Loucy (cell line): ENCODE measurements at regions not wholly inside any gene's neighbourhood (a gene's known extent, or its start where the extent isn't known, plus 50 kb on each side); places are given as distances from the start of the nearest gene placed in this dataset.
A peak's percentile ranks its signal among the peaks of the same experiment; 100 is the strongest.

Experiments used
- H2AFZ ChIP-seq: fragments of 200-600 bp; sonication (generic); 2 replicates; pipeline ENCODE4 v1.6.0; 2016; ENCODE audit warnings: antibody characterized with exemption, mild to moderate bottlenecking, low read length, moderate library complexity
- H3F3A ChIP-seq: fragments of 200-600 bp; 2 replicates; pipeline ENCODE4 v1.6.0; 2016; ENCODE audit warnings: antibody characterized with exemption, low read depth, mild to moderate bottlenecking
- H3K27me3 ChIP-seq: fragments of 200-600 bp; sonication (generic); 2 replicates; pipeline ENCODE4 v1.6.1; 2014; ENCODE audit warnings: low read length, mild to moderate bottlenecking; ENCODE audit not compliant: insufficient read depth, poor library complexity, severe bottlenecking
- H3K36me3 ChIP-seq: fragments of 200-600 bp; sonication (generic); 2 replicates; pipeline ENCODE4 v1.6.1; 2016; ENCODE audit warnings: low read length; ENCODE audit not compliant: insufficient read depth
- H3K4me1 ChIP-seq: fragments of 200-600 bp; sonication (generic); 2 replicates; pipeline ENCODE4 v1.5.1; 2014; ENCODE audit warnings: low read length, mild to moderate bottlenecking; ENCODE audit not compliant: insufficient read depth, poor library complexity, severe bottlenecking
- H3K4me2 ChIP-seq: fragments of 200-600 bp; sonication (generic); 2 replicates; pipeline ENCODE4 v1.6.0; 2014; ENCODE audit warnings: antibody characterized with exemption, low read length, low read depth, mild to moderate bottlenecking; ENCODE audit not compliant: poor library complexity, severe bottlenecking
- H3K4me3 ChIP-seq: fragments of 200-600 bp; sonication (generic); 2 replicates; pipeline ENCODE4 v1.5.1; 2014; ENCODE audit warnings: low read length, mild to moderate bottlenecking, mixed read lengths; ENCODE audit not compliant: poor library complexity, severe bottlenecking
- H3K79me2 ChIP-seq: fragments of 200-600 bp; sonication (generic); 2 replicates; pipeline ENCODE4 v1.6.1; 2014; ENCODE audit warnings: low read length; ENCODE audit not compliant: insufficient read depth
- H3K9ac ChIP-seq: fragments of 200-600 bp; sonication (generic); 2 replicates; pipeline ENCODE4 v1.6.0; 2014; ENCODE audit warnings: mild to moderate bottlenecking, low read depth, low read length, moderate library complexity; ENCODE audit not compliant: poor library complexity, severe bottlenecking
- H3K9me2 ChIP-seq: fragments of 200-600 bp; sonication (generic); replicated peaks from 2 replicates; pipeline ENCODE4 v1.6.1; 2016; ENCODE audit warnings: low read depth, low read length, mixed read lengths
- H3K9me3 ChIP-seq: fragments of 200-600 bp; sonication (generic); 2 replicates; pipeline ENCODE4 v1.6.1; 2014; ENCODE audit warnings: mild to moderate bottlenecking, antibody characterized with exemption, low read length, low read depth; ENCODE audit not compliant: insufficient read depth
- H4K20me1 ChIP-seq: fragments of 200-600 bp; sonication (generic); 2 replicates; pipeline ENCODE4 v1.6.0; 2014; ENCODE audit warnings: antibody characterized with exemption, low read length, mild to moderate bottlenecking; ENCODE audit not compliant: insufficient read depth, poor library complexity, severe bottlenecking
- EZH2phosphoT487 ChIP-seq: fragments of 200-600 bp; IDR thresholded peaks from 2 replicates; pipeline ENCODE4 v1.6.1; 2018; ENCODE audit warnings: antibody characterized with exemption, mild to moderate bottlenecking, moderate library complexity, borderline replicate concordance
- TF ChIP-seq, protein P1 (sequence below): fragments of 200-600 bp; sonication (generic); conservative IDR thresholded peaks from 2 replicates; pipeline ENCODE4 v1.5.1; 2014; ENCODE audit warnings: mild to moderate bottlenecking, antibody characterized with exemption, low read length

- Histone ChIP-seq H3K4me1 (peaks cover 18% of the 10 kb centered on the region), H2AFZ (no peak overlapping the region), H3K9me2 (no peaks in the 10 kb centered on the region), H3K4me3 (no peak overlapping the region), H3K9ac (peak overlapping the region; percentile 23), H4K20me1 (no peaks in the 10 kb centered on the region), H3K4me2 (no peak overlapping the region), H3K79me2 (no peaks in the 10 kb centered on the region), H3K9me3 (no peaks in the 10 kb centered on the region), H3K27me3 (no peaks in the 10 kb centered on the region), H3F3A (no peaks in the 10 kb centered on the region), H3K36me3 (no peaks in the 10 kb centered on the region)
- TF ChIP-seq, protein P1, sequence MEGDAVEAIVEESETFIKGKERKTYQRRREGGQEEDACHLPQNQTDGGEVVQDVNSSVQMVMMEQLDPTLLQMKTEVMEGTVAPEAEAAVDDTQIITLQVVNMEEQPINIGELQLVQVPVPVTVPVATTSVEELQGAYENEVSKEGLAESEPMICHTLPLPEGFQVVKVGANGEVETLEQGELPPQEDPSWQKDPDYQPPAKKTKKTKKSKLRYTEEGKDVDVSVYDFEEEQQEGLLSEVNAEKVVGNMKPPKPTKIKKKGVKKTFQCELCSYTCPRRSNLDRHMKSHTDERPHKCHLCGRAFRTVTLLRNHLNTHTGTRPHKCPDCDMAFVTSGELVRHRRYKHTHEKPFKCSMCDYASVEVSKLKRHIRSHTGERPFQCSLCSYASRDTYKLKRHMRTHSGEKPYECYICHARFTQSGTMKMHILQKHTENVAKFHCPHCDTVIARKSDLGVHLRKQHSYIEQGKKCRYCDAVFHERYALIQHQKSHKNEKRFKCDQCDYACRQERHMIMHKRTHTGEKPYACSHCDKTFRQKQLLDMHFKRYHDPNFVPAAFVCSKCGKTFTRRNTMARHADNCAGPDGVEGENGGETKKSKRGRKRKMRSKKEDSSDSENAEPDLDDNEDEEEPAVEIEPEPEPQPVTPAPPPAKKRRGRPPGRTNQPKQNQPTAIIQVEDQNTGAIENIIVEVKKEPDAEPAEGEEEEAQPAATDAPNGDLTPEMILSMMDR: no peak
- TF ChIP-seq EZH2phosphoT487: no peak
These were observed 81.6 kb downstream of the MYEOV start for GRCh38 chr11:69375316-69376154.

GRCh38 chr11:69376155-69377028, 82.4 kb downstream of the MYEOV start:
- TF ChIP-seq, protein P1: no peak
- no peak for TF ChIP-seq EZH2phosphoT487
- Histone ChIP-seq H3K4me3 (no peak overlapping the region), H3K9me3 (no peaks in the 10 kb centered on the region), H4K20me1 (no peaks in the 10 kb centered on the region), H3K36me3 (no peaks in the 10 kb centered on the region), H3K4me1 (peaks cover 18% of the 10 kb centered on the region), H2AFZ (no peak overlapping the region), H3K79me2 (no peaks in the 10 kb centered on the region), H3K9ac (no peak overlapping the region), H3K4me2 (no peak overlapping the region), H3K9me2 (no peaks in the 10 kb centered on the region), H3K27me3 (no peaks in the 10 kb centered on the region), H3F3A (no peaks in the 10 kb centered on the region)

DNA sequence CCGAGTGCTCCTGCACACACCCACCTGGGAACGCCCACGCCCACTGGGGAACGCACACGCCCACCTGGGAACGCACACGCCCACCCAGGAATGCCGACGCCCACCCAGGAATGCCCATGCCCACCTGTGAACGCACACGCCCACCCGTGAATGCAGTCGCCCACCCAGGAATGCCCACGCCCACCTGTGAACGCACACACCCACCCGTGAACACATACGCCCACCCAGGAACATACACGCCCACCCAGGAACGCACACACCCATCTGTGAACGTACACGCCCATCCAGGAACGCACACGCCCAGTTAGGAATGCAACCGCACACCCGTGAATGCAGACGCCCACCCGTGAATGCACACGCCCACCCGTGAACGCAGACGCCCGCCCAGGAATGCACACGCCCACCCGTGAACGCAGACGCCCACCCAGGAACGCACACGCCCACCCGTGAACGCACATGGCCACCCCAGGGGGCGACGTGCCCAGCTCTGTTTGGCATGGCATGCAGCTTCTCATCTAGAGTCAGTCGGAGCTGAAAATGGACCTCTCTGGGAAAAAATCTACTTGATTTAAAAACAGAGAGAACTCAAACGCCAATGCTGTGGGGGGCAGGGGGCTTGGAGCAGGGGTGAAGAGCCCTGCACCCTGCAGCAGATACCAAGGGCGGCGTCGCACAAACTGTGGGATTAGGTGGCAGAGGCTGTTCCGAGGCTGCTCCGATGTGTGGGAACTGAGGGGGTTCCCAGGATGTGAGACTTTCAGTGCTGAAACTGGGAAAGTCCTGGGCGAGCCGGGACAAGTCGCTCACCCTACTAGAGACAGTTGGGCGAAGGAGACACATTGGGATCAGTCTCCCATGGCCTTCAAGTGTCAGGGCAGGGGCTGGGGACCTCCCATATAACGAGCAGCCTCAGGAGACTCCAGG, 83.3 kb downstream of the MYEOV start:
- no peak overlapping the region for H3K4me3 ChIP-seq
- no peaks in the 10 kb centered on the region for H3K9me2 ChIP-seq
- no peaks in the 10 kb centered on the region for H3K36me3 ChIP-seq
- H3K9me3 ChIP-seq: no peaks in the 10 kb centered on the region
- H3K4me1 ChIP-seq: peaks cover 18% of the 10 kb centered on the region
- TF ChIP-seq EZH2phosphoT487: no peak
- TF ChIP-seq, protein P1: no peak
- no peaks in the 10 kb centered on the region for H3F3A ChIP-seq
- H3K9ac ChIP-seq: no peak overlapping the region
- no peak overlapping the region for H3K4me2 ChIP-seq
- no peaks in the 10 kb centered on the region for H4K20me1 ChIP-seq
- no peak overlapping the region for H2AFZ ChIP-seq
- H3K27me3 ChIP-seq: no peaks in the 10 kb centered on the region
- H3K79me2 ChIP-seq: no peaks in the 10 kb centered on the region
